Left ventricle myocardium superior (tissue), 1 donor: ENCODE measurements at regions not wholly inside any gene's neighbourhood (a gene's known extent, or its start where the extent isn't known, plus 50 kb on each side); places are given as distances from the start of the nearest gene placed in this dataset.

Experiments used
- ATAC-seq: fragments of 200-7000 bp; cut with Tn5 transposase; one replicate; pipeline ENCODE4 v1.9.1; 2020; ENCODE audit warnings: mild to moderate bottlenecking, moderate library complexity
- DNase-seq: peaks from one replicate; pipeline ENCODE4 v3.0.0-alpha.2; 2020
- intact Hi-C: fragments of 100-400 bp; cut with micrococcal nuclease; formaldehyde crosslinking; loops from one replicate; pipeline ENCODE4 v1.11.0; 2022
- donor health status: DM: no; HTN: yes; CAD: no; lungs with severe emphysema.

- intact Hi-C loops: no loop called here
- ATAC-seq (peak; percentile 19), DNase-seq (no peak)
Measured at GRCh38 chr6:168150551-168151320, 71.7 kb upstream of the FRMD1 start.

GRCh38 chr6:168149015-168149414, 70.0 kb upstream of the FRMD1 start:
- no peak for DNase-seq
- intact Hi-C loops: no loop called here
- no peak for ATAC-seq

- intact Hi-C loops: no loop called here
- DNase-seq (no peak), ATAC-seq (no peak)
Measured at GRCh38 chr6:168148231-168148849, 69.3 kb upstream of the FRMD1 start.

- ATAC-seq (no peak), DNase-seq (no peak)
- intact Hi-C loops: no loop called here
Measured at GRCh38 chr6:168147205-168147738, 68.3 kb upstream of the FRMD1 start.

GRCh38 chr6:168145747-168146596, 67.0 kb upstream of the FRMD1 start:
- DNase-seq (no peak), ATAC-seq (no peak)
- intact Hi-C loops: no loop called here

- intact Hi-C loops: loop anchor here (5.0 kb wide), 1 partner anchor 232 kb away; no protein-coding TSS in a partner anchor
- DNase-seq: no peak
Measured at GRCh38 chr6:168139121-168139520, 60.1 kb upstream of the FRMD1 start.

GRCh38 chr6:168138436-168138835, 59.4 kb upstream of the FRMD1 start:
- ATAC-seq (no peak), DNase-seq (no peak)
- intact Hi-C loops: loop anchor here (5.0 kb wide), 1 partner anchor 231 kb away; no protein-coding TSS in a partner anchor

More at GRCh38 chr6:168139121-168139520, 60.1 kb upstream of the FRMD1 start:
- ATAC-seq: no peak

- no peak for DNase-seq
- intact Hi-C loops: loop anchor here (5.0 kb wide), 1 partner anchor 230 kb away; no protein-coding TSS in a partner anchor
Measured at GRCh38 chr6:168137024-168137423, 58.0 kb upstream of the FRMD1 start.

GRCh38 chr6:168136622-168137021, 57.6 kb upstream of the FRMD1 start:
- ATAC-seq (no peak), DNase-seq (no peak)
- intact Hi-C loops: loop anchor here (5.0 kb wide), 1 partner anchor 229 kb away; no protein-coding TSS in a partner anchor

More at GRCh38 chr6:168137024-168137423, 58.0 kb upstream of the FRMD1 start:
- no peak for ATAC-seq

- ATAC-seq (no peak), DNase-seq (no peak)
- intact Hi-C loops: loop anchor here (5.0 kb wide), 1 partner anchor 229 kb away; no protein-coding TSS in a partner anchor
Measured at GRCh38 chr6:168136001-168136400, 57.0 kb upstream of the FRMD1 start.

GRCh38 chr6:168134560-168135201, 55.7 kb upstream of the FRMD1 start:
- DNase-seq: no peak
- intact Hi-C loops: loop anchor here (5.0 kb wide), 1 partner anchor 227 kb away; no protein-coding TSS in a partner anchor
- no peak for ATAC-seq

- DNase-seq (no peak), ATAC-seq (peak; percentile 3)
Measured at GRCh38 chr6:168133687-168134559, 54.9 kb upstream of the FRMD1 start.

GRCh38 chr6:168133168-168133561, 54.2 kb upstream of the FRMD1 start:
- ATAC-seq: peak; percentile 74
- intact Hi-C loops: no loop called here

More at GRCh38 chr6:168133687-168134559, 54.9 kb upstream of the FRMD1 start:
- intact Hi-C loops: no loop called here

GRCh38 chr6:168132531-168133167, 53.6 kb upstream of the FRMD1 start:
- peak; percentile 87 for ATAC-seq
- intact Hi-C loops: no loop called here
- peak; percentile 79 for DNase-seq

More at GRCh38 chr6:168133168-168133561, 54.2 kb upstream of the FRMD1 start:
- peak; percentile 65 for DNase-seq

GRCh38 chr6:168131464-168132415, 52.7 kb upstream of the FRMD1 start:
- no peak for ATAC-seq
- intact Hi-C loops: no loop called here
- DNase-seq: no peak

GRCh38 chr6:168130697-168131371, 51.8 kb upstream of the FRMD1 start:
- no peak for ATAC-seq
- no peak for DNase-seq
- intact Hi-C loops: no loop called here
